Keratinocyte (primary cell): ENCODE measurements at regions not wholly inside any gene's neighbourhood (a gene's known extent, or its start where the extent isn't known, plus 50 kb on each side); places are given as distances from the start of the nearest gene placed in this dataset.

Experiments used
- DNase-seq: peaks from one replicate; pipeline ENCODE4 v3.0.0-alpha.2; 2011; ENCODE audit warnings: low read depth, missing footprints, low spot score
- FAIRE-seq: peaks from 2 replicates; lab custom pipeline; 2011; peaks lifted over from hg19 to GRCh38; lab: Jason Lieb, UNC
- H2AFZ ChIP-seq: 2 replicates; pipeline ENCODE4 v1.6.0; 2012; ENCODE audit warnings: low read length, control low read depth, inconsistent platforms; ENCODE audit not compliant: control insufficient read depth
- H3K27ac ChIP-seq: 2 replicates; pipeline ENCODE4 v1.5.1; 2011; ENCODE audit warnings: low read length; ENCODE audit not compliant: control insufficient read depth, insufficient read depth
- H3K27me3 ChIP-seq: 3 replicates; pipeline ENCODE4 v1.6.0; 2011; ENCODE audit warnings: low read length; ENCODE audit not compliant: control insufficient read depth, insufficient read depth; ENCODE audit errors: extremely low read depth
- H3K36me3 ChIP-seq, 2 experiments: 2 replicates in 1 of 2; 3 replicates in 1 of 2; pipeline ENCODE4 v1.5.1; 2011; ENCODE audit warnings: low read length in 2 of 2, mild to moderate bottlenecking in 1 of 2; ENCODE audit not compliant: control insufficient read depth in 2 of 2, insufficient read depth in 2 of 2; ENCODE audit errors: extremely low read depth in 1 of 2
- H3K4me1 ChIP-seq: 3 replicates; pipeline ENCODE4 v1.5.1; 2011; ENCODE audit warnings: low read length; ENCODE audit not compliant: control insufficient read depth, insufficient read depth; ENCODE audit errors: extremely low read depth
- H3K4me2 ChIP-seq: 3 replicates; pipeline ENCODE4 v1.6.0; 2011; ENCODE audit warnings: low read depth, low read length; ENCODE audit not compliant: control insufficient read depth, insufficient read depth; ENCODE audit errors: extremely low read depth
- H3K4me3 ChIP-seq, 3 experiments: fragments of 200-600 bp in 1 of 3; sonication (generic) in 1 of 3; 2 replicates in 2 of 3; 3 replicates in 1 of 3; pipeline ENCODE4 v1.5.1; 2011 to 2016; ENCODE audit warnings: low read length in 3 of 3, mild to moderate bottlenecking in 3 of 3, control low read depth in 2 of 3, inconsistent platforms in 1 of 3, low read depth in 1 of 3, mixed read lengths in 1 of 3, mixed run types in 1 of 3, moderate library complexity in 1 of 3; ENCODE audit not compliant: control insufficient read depth in 2 of 3, insufficient read depth in 2 of 3; ENCODE audit errors: extremely low read depth in 1 of 3
- H3K79me2 ChIP-seq: 2 replicates; pipeline ENCODE4 v1.6.0; 2012; ENCODE audit warnings: low read length; ENCODE audit not compliant: control insufficient read depth, insufficient read depth
- H3K9ac ChIP-seq: 3 replicates; pipeline ENCODE4 v1.6.0; 2011; ENCODE audit warnings: low read length; ENCODE audit not compliant: control insufficient read depth, insufficient read depth; ENCODE audit errors: extremely low read depth
- H3K9me1 ChIP-seq: 3 replicates; pipeline ENCODE4 v1.6.0; 2011; ENCODE audit warnings: low read length; ENCODE audit not compliant: control insufficient read depth, insufficient read depth; ENCODE audit errors: extremely low read depth
- H3K9me3 ChIP-seq: 2 replicates; pipeline ENCODE4 v1.5.1; 2012; ENCODE audit warnings: low read depth, low read length; ENCODE audit not compliant: control insufficient read depth
- H4K20me1 ChIP-seq: 3 replicates; pipeline ENCODE4 v1.6.0; 2011; ENCODE audit warnings: low read length; ENCODE audit not compliant: control insufficient read depth, insufficient read depth; ENCODE audit errors: extremely low read depth
- EZH2 ChIP-seq: IDR thresholded peaks from one replicate; pipeline ENCODE4 v1.6.1; 2012; ENCODE audit warnings: inconsistent platforms, mild to moderate bottlenecking, low read length, moderate library complexity
- dilution Hi-C: fragments of 300-500 bp; cut with MboI; formaldehyde crosslinking; loops from one replicate; pipeline ENCODE4 v1.7.0; 2020; ENCODE audit warnings: low sequenced_read_pairs; ENCODE audit not compliant: extremely low pct_ligation_motif_present
- TF ChIP-seq, protein P1 (sequence below), 3 experiments: IDR thresholded peaks in 1 of 3; conservative IDR thresholded peaks in 1 of 3; optimal IDR thresholded peaks in 1 of 3; 2 replicates in 2 of 3; 3 replicates in 1 of 3; pipeline versions ENCODE3 to v1.5.1; 2011; ENCODE audit warnings: low read length in 3 of 3, mild to moderate bottlenecking in 3 of 3, moderate library complexity in 2 of 3, control low read depth in 1 of 3, inconsistent platforms in 1 of 3; ENCODE audit not compliant: insufficient read depth in 2 of 3; ENCODE audit errors: extremely low read depth in 1 of 3

DNA sequence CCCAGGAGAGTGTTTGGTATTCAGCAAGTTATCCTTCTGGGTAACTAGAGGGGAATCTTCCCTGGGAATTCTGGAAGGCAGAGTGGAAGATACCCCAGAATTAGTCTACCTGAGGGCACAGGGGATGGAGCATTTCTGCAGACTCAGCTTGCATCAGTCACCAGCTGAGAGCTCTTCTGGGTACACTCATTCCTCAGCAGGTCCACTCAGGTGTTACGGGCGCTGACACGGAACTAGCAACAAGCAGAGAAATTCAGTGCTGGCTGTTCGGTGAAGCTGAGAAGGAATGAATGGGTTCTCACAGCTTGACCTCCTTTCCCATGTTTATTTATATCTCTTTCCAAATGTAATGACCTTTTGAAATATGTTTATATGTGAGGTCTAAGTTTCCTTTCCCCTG lies 106.0 kb upstream of the PNPLA4 start:
- Histone ChIP-seq H3K4me2 (no peak overlapping the region), H2AFZ (no peak overlapping the region), H3K27ac (no peak overlapping the region), H3K36me3 (no peaks in the 10 kb centered on the region), H3K4me1 (no peaks in the 10 kb centered on the region), H3K79me2 (no peaks in the 10 kb centered on the region), H3K9me1 (no peaks in the 10 kb centered on the region), H4K20me1 (no peaks in the 10 kb centered on the region), H3K27me3 (no peaks in the 10 kb centered on the region), H3K4me3 (no peak overlapping the region), H3K9ac (no peak overlapping the region), H3K9me3 (no peaks in the 10 kb centered on the region)
- dilution Hi-C loops = no loop called here
- FAIRE-seq (no peak), DNase-seq (no peak)
- TF ChIP-seq, protein P1, sequence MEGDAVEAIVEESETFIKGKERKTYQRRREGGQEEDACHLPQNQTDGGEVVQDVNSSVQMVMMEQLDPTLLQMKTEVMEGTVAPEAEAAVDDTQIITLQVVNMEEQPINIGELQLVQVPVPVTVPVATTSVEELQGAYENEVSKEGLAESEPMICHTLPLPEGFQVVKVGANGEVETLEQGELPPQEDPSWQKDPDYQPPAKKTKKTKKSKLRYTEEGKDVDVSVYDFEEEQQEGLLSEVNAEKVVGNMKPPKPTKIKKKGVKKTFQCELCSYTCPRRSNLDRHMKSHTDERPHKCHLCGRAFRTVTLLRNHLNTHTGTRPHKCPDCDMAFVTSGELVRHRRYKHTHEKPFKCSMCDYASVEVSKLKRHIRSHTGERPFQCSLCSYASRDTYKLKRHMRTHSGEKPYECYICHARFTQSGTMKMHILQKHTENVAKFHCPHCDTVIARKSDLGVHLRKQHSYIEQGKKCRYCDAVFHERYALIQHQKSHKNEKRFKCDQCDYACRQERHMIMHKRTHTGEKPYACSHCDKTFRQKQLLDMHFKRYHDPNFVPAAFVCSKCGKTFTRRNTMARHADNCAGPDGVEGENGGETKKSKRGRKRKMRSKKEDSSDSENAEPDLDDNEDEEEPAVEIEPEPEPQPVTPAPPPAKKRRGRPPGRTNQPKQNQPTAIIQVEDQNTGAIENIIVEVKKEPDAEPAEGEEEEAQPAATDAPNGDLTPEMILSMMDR (optimal IDR thresholded peaks at IDR 0.05 in 1 of 3, IDR thresholded peaks at IDR 0.05 in 1 of 3, conservative IDR thresholded peaks at IDR 0.05 in 1 of 3; ENCODE audit: extremely low read depth in 1 of 3, insufficient read depth in 2 of 3, low read length in 3 of 3) = no peak
- TF ChIP-seq EZH2 = no peak

DNA sequence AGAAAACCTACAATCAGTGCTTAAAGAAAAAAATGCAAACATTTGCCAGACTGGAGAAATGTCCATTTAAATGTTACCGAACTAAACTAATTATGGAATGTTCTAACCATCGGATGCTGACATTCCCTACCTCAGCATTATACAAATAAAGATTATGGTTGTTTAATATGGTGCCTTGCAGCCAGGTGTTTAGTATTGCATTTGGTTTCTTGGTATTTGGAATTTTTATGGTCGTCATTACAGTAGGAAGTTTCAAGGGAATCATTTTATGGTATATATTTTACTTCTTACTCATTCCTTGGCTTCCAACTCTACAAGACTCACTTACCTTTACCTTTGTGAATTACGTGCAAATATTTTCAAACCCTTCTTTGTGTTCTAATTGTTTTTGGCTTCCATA lies 103.1 kb upstream of the PNPLA4 start:
- FAIRE-seq (no peak), DNase-seq (no peak)
- Histone ChIP-seq H3K27me3 (no peaks in the 10 kb centered on the region), H3K4me2 (no peak overlapping the region), H3K79me2 (no peaks in the 10 kb centered on the region), H4K20me1 (no peaks in the 10 kb centered on the region), H3K4me3 (no peak overlapping the region), H3K9me3 (peaks cover 4% of the 10 kb centered on the region), H3K36me3 (no peaks in the 10 kb centered on the region), H3K4me1 (no peaks in the 10 kb centered on the region), H3K9me1 (no peaks in the 10 kb centered on the region), H3K27ac (no peak overlapping the region), H3K9ac (no peak overlapping the region), H2AFZ (no peak overlapping the region)
- TF ChIP-seq EZH2 = no peak
- dilution Hi-C loops = no loop called here

DNA sequence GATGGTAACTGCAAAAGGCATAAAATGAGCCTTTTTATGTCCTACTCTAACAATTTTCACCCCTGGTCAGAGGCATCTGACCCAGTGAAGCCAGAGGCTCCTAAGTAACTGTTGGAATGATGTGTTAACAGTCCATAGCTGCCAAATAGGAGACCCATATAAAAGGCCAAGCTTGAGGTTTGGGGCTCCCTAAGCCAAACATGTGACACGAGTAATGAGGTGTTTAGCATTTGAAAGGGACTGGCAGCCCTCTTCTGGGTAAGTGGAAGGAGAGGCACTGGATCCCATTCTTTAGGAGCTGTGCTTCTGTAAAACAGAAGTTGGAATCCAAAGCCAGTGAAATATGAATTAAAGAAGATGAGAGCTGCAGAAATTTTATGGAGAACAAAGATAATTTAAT lies 100.6 kb upstream of the PNPLA4 start:
- Histone ChIP-seq H3K4me1 (no peaks in the 10 kb centered on the region), H3K9ac (no peak overlapping the region), H3K27me3 (no peaks in the 10 kb centered on the region), H4K20me1 (no peaks in the 10 kb centered on the region), H3K36me3 (no peaks in the 10 kb centered on the region), H3K27ac (no peak overlapping the region), H3K9me1 (no peaks in the 10 kb centered on the region), H2AFZ (no peak overlapping the region), H3K4me3 (no peak overlapping the region), H3K9me3 (peaks cover 4% of the 10 kb centered on the region), H3K79me2 (no peaks in the 10 kb centered on the region), H3K4me2 (no peak overlapping the region)
- DNase-seq = no peak
- dilution Hi-C loops = no loop called here
- TF ChIP-seq, protein P1 (optimal IDR thresholded peaks at IDR 0.05 in 1 of 3, IDR thresholded peaks at IDR 0.05 in 1 of 3, conservative IDR thresholded peaks at IDR 0.05 in 1 of 3; ENCODE audit: extremely low read depth in 1 of 3, insufficient read depth in 2 of 3, low read length in 3 of 3) = no peak
- TF ChIP-seq EZH2 = no peak
- no peak for FAIRE-seq
